GM19238 (cell line): ENCODE measurements at regions not wholly inside any gene's neighbourhood (a gene's known extent, or its start where the extent isn't known, plus 50 kb on each side); places are given as distances from the start of the nearest gene placed in this dataset.
"Not testable (repeated sequence)": the region's sequence is repeated elsewhere in the genome, so short reads cannot be mapped to it uniquely, and the experiment has no call there.

Source experiments
- DNase-seq: peaks from one replicate; pipeline ENCODE4 v3.0.0; 2011; ENCODE audit warnings: low spot score; ENCODE audit not compliant: insufficient read length

GRCh38 chr1:232144696-232145230 lies 485.2 kb downstream of the SIPA1L2 start:
- DNase-seq = no peak

- no peak for DNase-seq
These were observed 486.5 kb downstream of the SIPA1L2 start for GRCh38 chr1:232143315-232143886.

- no peak for DNase-seq
These were observed 487.3 kb downstream of the SIPA1L2 start for GRCh38 chr1:232142403-232143314.

DNA sequence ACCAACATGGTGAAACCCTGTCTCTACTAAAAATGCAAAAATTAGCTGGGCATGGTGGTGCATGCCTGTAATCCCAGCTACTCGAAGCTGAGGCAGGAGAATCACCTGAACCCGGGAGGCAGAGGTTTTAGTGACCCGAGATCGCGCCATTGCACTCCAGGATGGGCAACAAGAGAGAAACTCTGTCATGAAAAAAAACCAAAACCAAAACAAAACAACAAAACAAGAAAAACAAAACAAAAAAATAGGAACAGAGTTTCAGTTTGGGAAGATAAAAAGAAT lies 488.8 kb downstream of the SIPA1L2 start:
- DNase-seq = not testable (repeated sequence)

- DNase-seq = no peak
These were observed 489.3 kb downstream of the SIPA1L2 start for GRCh38 chr1:232140419-232141166.

DNA sequence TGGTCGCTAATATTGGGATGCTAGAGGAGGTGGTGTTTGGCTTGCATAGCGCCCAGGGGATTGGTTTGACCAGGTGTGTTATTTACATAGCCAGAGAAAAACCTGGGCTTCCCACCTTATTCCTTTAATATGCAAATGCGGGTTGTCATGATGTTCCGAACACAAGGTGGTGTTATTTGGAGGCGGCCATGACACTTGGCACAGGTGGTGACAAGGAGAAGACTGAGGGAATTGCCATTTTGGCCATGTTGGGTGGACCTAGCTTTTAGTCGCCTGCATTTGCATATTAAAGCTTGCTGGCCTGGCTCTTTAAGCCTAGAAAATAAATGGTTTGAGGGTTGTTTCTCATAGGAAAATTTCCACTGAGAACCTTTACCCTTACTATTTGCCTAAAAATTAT lies 490.5 kb downstream of the SIPA1L2 start:
- no peak for DNase-seq

GRCh38 chr1:232138044-232138443 lies 491.9 kb downstream of the SIPA1L2 start:
- DNase-seq = no peak

DNA sequence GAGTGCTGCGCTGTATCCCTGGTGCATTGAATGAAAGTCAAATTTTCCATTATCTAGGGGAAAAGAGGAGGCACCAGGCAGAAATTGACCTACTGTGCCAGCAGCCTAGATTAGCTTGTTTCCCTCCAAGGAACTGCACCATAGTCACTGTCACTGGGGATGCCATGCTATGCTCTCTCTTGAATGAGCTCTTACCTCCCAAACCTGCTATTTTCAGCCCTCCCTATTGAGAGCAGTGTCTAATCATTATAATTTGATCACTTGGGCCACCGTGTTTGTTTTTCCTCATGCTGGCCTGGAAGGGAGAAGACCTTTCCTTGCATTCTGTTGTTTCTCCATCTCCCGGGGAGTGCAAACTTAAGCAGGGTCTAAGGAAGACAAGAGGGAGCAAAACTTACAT lies 492.9 kb downstream of the SIPA1L2 start:
- no peak for DNase-seq

DNA sequence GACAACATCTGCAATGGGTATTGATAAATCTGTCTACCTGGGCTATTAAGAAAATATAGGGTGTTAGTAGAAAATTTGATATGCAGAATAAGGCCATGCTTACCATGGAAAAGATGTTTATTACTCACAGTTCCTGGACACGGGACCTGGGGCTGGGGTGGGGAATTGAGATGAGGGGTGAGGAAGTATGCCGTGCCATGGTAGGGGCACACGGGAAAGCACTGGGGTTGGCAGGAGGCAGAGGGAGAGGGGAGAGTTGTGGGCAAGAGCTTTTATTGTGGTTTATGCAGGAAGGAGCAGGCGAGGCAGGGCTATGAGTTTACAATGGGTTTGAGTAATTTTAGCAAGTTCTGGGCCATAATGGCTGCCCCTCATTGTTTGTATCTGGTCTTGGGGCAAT lies 493.8 kb downstream of the SIPA1L2 start:
- no peak for DNase-seq

DNA sequence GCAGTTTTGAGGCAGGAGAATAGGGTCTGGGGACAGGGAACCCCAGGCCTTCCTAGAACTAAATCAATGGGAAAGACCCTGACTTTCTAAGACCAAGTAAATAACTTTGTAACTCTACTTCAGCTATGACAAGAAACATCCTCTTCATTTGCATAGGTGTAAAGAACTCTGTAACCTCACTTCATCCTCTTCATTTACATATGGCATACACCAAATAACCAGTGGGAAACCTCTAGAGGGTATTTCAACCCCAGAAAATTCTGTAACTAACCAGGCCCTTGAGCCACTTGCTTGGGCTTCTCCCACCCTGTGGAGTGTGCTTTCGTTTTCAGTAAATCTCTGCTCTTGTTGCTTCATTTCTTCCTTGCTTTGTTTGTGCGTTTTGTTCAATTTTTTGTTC lies 495.6 kb downstream of the SIPA1L2 start:
- no peak for DNase-seq

DNA sequence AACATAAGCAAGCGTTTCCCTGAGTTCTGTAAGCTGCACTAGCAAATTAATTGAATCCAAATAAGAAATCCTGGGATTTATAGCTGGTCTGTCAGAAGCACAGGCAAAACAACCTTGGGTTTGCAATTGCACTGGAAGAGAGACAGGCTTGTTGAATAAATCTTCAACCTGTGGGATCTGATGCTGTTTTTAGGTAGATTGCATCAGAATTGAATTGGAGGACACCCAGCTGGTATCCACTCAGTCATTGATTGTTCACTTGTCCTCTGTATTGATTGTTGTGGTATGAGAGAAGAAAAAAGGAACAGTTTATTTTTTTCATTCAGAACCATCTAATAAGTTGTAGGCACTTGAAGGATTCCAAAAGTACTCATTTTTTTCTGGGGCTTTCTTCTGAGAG lies 497.4 kb downstream of the SIPA1L2 start:
- no peak for DNase-seq

- no peak for DNase-seq
These were observed 498.1 kb downstream of the SIPA1L2 start for GRCh38 chr1:232131715-232132391.

DNA sequence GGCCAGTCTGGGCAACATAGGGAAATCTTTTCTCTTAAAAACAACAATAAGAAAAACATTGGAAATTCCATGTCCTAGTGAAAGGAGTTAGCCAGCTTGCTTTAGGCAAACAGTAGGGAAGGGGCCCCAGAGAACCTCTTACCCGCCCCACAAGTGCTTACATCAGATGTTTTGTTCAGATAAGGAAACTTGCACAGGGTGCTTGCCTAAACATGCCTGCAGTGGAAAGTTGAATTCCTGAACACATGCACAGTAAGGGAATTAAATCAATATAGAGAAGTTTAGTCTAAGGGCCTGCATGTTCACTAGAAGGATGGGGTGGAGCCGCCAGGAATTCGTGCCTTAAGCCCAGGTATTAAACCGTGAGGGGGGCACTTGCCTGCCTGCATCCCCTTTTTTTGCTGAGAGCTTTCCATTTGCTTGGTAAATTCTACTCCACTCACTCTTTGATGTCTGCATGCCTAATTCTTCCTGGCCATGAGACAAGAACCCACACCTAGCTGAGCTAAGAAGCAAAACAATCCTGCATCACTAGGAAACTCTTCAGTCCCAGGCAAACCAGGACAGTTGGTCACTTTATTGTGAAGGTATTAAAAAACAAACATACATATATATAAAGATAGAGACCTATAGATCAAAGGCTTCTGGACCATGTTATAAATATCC lies 499.0 kb downstream of the SIPA1L2 start:
- no peak for DNase-seq

GRCh38 chr1:232127190-232127589 lies 500.6 kb downstream of the DISC1 start:
- DNase-seq = no peak

DNA sequence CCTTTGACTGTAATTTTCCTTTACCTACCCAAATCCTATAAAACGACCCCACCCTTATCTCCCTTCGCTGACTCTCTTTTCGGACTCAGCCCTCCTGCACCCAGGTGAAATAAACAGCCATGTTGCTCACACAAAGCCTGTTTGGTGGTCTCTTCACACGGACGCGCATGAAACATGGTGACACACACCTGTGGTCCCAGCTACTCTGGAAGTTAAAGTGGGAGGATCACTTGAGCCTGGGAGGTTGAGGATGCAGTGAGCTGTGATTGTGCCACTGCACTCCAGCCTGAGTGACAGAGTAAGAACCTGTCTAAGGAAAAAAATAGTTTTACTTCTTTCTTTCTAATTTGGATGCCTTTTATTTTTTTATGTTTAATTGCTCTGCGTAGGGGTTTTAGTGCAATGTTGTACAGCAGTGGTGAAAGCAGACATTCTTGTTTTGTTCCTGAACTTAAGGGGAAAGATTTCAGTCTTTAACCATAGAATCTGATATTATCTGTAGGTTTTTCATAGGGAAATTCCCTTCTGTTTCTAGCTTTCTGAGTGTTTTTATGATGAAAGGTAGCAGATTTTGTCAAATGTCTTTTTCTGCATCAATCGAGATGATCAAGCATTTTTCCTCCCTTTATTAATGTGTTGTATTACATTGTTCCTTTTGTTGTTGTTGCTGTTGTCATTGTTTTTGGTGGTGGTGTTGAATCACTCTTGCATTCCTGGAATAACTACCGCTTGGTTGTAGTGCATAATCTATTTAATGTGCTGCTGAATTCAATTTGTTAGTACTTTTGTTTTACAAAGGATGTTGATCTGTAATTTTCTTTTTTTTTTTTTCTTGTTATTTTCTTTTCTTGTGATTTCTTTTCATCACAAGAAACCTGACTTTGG lies 497.4 kb downstream of the DISC1 start:
- DNase-seq = no peak

DNA sequence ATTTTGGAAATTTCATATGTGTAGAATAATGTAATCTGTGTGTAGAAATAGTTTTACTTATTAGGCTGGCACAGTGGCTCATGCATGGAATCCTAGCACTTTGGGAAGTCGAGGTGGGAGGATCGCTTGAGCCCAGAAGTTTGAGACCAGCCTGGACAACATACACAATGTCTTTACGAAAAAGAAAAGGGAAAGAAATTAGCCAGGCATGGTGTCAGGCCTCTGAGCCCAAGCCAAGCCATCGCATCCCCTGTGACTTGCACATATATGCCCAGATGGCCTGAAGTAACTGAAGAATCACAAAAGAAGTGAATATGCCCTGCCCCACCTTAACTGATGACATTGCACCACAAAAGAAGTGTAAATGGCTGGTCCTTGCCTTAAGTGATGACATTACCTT lies 491.3 kb downstream of the DISC1 start:
- not testable (repeated sequence) for DNase-seq

DNA sequence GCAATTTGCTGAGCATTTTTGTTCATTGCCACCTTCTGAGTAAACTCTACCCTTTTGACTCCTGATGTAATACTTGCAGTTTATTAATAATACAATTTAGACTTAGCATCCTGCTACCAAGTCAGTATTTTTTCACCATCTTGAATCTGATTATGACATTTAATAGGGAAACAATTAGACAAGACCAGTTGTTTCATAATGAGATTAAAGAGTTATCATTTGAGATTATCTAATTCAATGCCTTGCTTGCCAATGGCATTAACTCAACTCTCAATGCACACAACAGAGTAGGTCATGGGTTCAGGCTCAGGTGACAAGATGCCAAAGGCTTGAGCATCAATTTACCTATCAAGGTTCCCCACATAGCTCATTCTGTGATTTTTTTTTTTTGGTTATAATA lies 488.4 kb downstream of the DISC1 start:
- no peak for DNase-seq

DNA sequence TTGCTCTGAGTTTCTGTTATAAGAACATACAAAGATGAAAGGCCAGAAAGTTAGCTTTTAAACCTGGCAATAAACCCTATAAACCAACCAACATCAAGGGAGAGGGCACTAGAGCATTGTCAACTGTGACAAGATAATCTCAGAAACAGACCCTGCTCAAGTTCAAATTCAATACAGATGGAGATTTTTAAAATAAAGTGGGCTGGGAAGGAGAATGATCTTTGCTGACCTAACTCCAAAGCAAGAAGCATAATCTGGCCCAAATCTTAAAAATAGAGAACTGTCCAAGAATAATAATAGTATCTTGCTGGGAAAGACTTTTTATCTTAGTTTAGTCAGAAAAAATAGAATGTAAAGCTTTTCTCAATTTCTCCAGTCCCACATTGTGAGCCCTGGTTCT lies 485.5 kb downstream of the DISC1 start:
- DNase-seq = no peak

DNA sequence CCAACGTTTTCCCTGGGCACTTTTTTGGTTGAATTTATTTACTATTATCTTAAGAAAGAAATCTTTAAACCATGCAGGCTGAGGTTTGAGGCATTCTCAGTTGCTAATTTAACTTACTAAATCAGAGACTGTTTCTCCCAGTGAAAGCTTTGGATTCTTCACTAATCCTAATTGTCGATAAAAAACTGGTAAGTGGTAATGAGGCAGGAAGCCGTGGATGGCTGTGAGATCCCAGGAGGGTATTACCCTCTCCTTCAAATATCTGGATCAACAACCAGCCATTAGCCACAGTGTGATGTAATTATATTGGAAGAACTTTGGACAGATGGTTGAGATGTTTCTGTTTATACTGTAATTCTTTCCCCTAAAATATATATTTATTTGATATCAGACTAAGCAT lies 485.0 kb downstream of the DISC1 start:
- no peak for DNase-seq
